PC-9 (cell line): ENCODE measurements at regions not wholly inside any gene's neighbourhood (a gene's known extent, or its start where the extent isn't known, plus 50 kb on each side); places are given as distances from the start of the nearest gene placed in this dataset.

Experiments
- EZH2 ChIP-seq: fragments of 200-600 bp; sonication (generic); IDR thresholded peaks from 2 replicates; pipeline ENCODE4 v1.8.0; 2017; ENCODE audit warnings: antibody characterized with exemption, low read depth
- TF ChIP-seq, protein P1 (sequence below): fragments of 200-600 bp; sonication (generic); conservative IDR thresholded peaks from 2 replicates; pipeline ENCODE4 v1.6.1; 2017; ENCODE audit warnings: mixed run types, antibody characterized with exemption, mild to moderate bottlenecking, moderate library complexity

DNA sequence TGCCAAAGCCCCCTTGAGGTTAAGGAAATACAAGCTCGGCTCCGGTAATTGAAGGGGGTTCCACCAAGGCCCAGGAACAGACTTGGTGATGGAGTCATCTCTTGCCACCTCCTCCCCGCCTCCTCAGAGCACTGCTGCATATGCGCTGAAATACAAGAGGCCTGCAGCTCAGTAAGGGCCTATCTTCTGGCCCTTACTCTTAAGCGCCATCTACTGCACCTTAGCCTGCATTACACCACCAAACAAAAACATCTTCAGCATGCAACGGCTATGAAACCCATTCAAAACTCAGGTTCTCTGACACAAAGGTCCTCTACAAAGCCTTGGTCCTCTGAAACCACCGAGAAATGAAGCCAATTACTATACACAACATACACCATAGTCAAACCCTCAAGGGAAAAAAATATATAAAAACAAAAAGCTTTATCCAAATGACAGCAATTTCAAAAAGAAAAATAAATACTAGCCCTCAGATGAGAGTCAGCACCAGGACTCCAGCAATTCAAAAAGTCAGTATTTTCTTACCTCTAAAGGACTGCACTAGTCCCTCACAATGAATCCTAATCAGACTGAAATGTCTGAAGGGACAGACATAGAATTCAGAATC lies 176.8 kb upstream of the TBX20 start:
- TF ChIP-seq, protein P1, sequence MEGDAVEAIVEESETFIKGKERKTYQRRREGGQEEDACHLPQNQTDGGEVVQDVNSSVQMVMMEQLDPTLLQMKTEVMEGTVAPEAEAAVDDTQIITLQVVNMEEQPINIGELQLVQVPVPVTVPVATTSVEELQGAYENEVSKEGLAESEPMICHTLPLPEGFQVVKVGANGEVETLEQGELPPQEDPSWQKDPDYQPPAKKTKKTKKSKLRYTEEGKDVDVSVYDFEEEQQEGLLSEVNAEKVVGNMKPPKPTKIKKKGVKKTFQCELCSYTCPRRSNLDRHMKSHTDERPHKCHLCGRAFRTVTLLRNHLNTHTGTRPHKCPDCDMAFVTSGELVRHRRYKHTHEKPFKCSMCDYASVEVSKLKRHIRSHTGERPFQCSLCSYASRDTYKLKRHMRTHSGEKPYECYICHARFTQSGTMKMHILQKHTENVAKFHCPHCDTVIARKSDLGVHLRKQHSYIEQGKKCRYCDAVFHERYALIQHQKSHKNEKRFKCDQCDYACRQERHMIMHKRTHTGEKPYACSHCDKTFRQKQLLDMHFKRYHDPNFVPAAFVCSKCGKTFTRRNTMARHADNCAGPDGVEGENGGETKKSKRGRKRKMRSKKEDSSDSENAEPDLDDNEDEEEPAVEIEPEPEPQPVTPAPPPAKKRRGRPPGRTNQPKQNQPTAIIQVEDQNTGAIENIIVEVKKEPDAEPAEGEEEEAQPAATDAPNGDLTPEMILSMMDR = peak; percentile 67
- TF ChIP-seq EZH2 = no peak
